Mucosa of descending colon (tissue), 3 donors: ENCODE measurements at regions not wholly inside any gene's neighbourhood (a gene's known extent, or its start where the extent isn't known, plus 50 kb on each side); places are given as distances from the start of the nearest gene placed in this dataset.

Experiments used
- ATAC-seq: fragments of 200-7000 bp; cut with Tn5 transposase; one replicate; pipeline ENCODE4 v1.9.1; 2020; ENCODE audit warnings: mild to moderate bottlenecking, moderate library complexity
- DNase-seq, 3 donors: peaks; one replicate each; pipeline ENCODE4 v3.0.0-alpha.2; 2020
- H3K36me3 ChIP-seq: fragments of 200-600 bp; one replicate; pipeline ENCODE4 v1.8.0; 2021; ENCODE audit warnings: low read depth, mild to moderate bottlenecking
- H3K4me1 ChIP-seq: fragments of 200-600 bp; one replicate; pipeline ENCODE4 v1.8.0; 2021; ENCODE audit warnings: low read depth, mild to moderate bottlenecking
- H3K4me3 ChIP-seq: fragments of 200-600 bp; one replicate; pipeline ENCODE4 v1.8.0; 2021; ENCODE audit warnings: mild to moderate bottlenecking
- H3K9me3 ChIP-seq: fragments of 200-600 bp; one replicate; pipeline ENCODE4 v1.8.0; 2021; ENCODE audit warnings: mild to moderate bottlenecking
- CTCF ChIP-seq: fragments of 200-600 bp; IDR thresholded peaks from one replicate; pipeline ENCODE4 v1.8.0; 2022; ENCODE audit warnings: antibody characterized with exemption, mild to moderate bottlenecking
- intact Hi-C, 2 donors: fragments of 100-400 bp; cut with DNase I in 1 of 2; cut with micrococcal nuclease in 1 of 2; formaldehyde crosslinking; loops; one replicate each; pipeline versions ENCODE4 v1.11.0 to v1.11.1; 2022; cut with DNase I, micrococcal nuclease
- donor health status: DM: no; HTN: no; CAD: no; lungs with moderate emphysema.
- donor health status: DM: no; HTN: no; CAD: no.
- donor health status: DM: no; HTN: yes; CAD: no.

- H3K4me3 ChIP-seq, result no peak overlapping the region
- H3K9me3 ChIP-seq, result no peaks in the 10 kb centered on the region
- intact Hi-C loops, result no loop called here
- TF ChIP-seq CTCF, result no peak
- no peak for DNase-seq
- H3K4me1 ChIP-seq, result no peaks in the 10 kb centered on the region
- no peaks in the 10 kb centered on the region for H3K36me3 ChIP-seq
- no peak for ATAC-seq
Observed at GRCh38 chr14:101242442-101243385, 318.6 kb upstream of the DIO3 start.

- ATAC-seq (no peak), DNase-seq (no peak)
- no peak overlapping the region for H3K4me3 ChIP-seq
- TF ChIP-seq CTCF, result no peak
- H3K4me1 ChIP-seq, result no peaks in the 10 kb centered on the region
- no peaks in the 10 kb centered on the region for H3K36me3 ChIP-seq
- H3K9me3 ChIP-seq, result no peaks in the 10 kb centered on the region
- intact Hi-C loops, result no loop called here
Observed at GRCh38 chr14:101243587-101244338, 317.5 kb upstream of the DIO3 start.

GRCh38 chr14:101246894-101247841 is 314.1 kb upstream of the DIO3 start:
- no peak overlapping the region for H3K4me3 ChIP-seq
- no peaks in the 10 kb centered on the region for H3K36me3 ChIP-seq
- TF ChIP-seq CTCF, result no peak
- ATAC-seq, result no peak
- intact Hi-C loops, result no loop called here
- no peak for DNase-seq
- H3K4me1 ChIP-seq, result no peaks in the 10 kb centered on the region
- H3K9me3 ChIP-seq, result no peaks in the 10 kb centered on the region

GRCh38 chr14:101247842-101248725 is 313.2 kb upstream of the DIO3 start:
- no peaks in the 10 kb centered on the region for H3K4me1 ChIP-seq
- TF ChIP-seq CTCF, result no peak

More at GRCh38 chr14:101247842-101248725, 313.2 kb upstream of the DIO3 start:
- intact Hi-C loops, result no loop called here
- Histone ChIP-seq H3K4me3 (no peak overlapping the region), H3K9me3 (no peaks in the 10 kb centered on the region), H3K36me3 (no peaks in the 10 kb centered on the region)
- DNase-seq, result no peak
- ATAC-seq, result no peak
